DMS114 treated with DMSO at 0.1 percent for 48 hours (cell line): ENCODE measurements at regions not wholly inside any gene's neighbourhood (a gene's known extent, or its start where the extent isn't known, plus 50 kb on each side); places are given as distances from the start of the nearest gene placed in this dataset.

Source experiments
- DNase-seq: peaks from one replicate; lab custom pipeline; 2025; ENCODE audit not compliant: unreplicated experiment; lab: John Stamatoyannopoulos, UW

- DNase-seq, result no peak
Observed at GRCh38 chr14:71687166-71687831, 244.9 kb upstream of the RGS6 start.

- no peak for DNase-seq
Observed at GRCh38 chr14:71688576-71688975, 243.7 kb upstream of the RGS6 start.

- no peak for DNase-seq
Observed at GRCh38 chr14:71690478-71690877, 241.8 kb upstream of the RGS6 start.

GRCh38 chr14:71692496-71692895 lies 239.7 kb upstream of the RGS6 start:
- DNase-seq, result no peak

GRCh38 chr14:71693381-71693780 lies 238.8 kb upstream of the RGS6 start:
- DNase-seq, result no peak

GRCh38 chr14:71694591-71695530 lies 237.4 kb upstream of the RGS6 start:
- no peak for DNase-seq

- DNase-seq, result no peak
Observed at GRCh38 chr14:71695611-71696350, 236.4 kb upstream of the RGS6 start.

- DNase-seq, result no peak
Observed at GRCh38 chr14:71698027-71698426, 234.2 kb upstream of the RGS6 start.

- DNase-seq, result no peak
Observed at GRCh38 chr14:71698673-71699072, 233.6 kb upstream of the RGS6 start.

GRCh38 chr14:71701990-71702389 lies 230.2 kb upstream of the RGS6 start:
- DNase-seq, result no peak

- no peak for DNase-seq
Observed at GRCh38 chr14:71702786-71703185, 229.4 kb upstream of the RGS6 start.

GRCh38 chr14:71703477-71703876 lies 228.8 kb upstream of the RGS6 start:
- DNase-seq, result no peak

- DNase-seq, result no peak
Observed at GRCh38 chr14:71704210-71704609, 228.0 kb upstream of the RGS6 start.

GRCh38 chr14:71705460-71705859 lies 226.8 kb upstream of the RGS6 start:
- no peak for DNase-seq

GRCh38 chr14:71709076-71709475 lies 223.2 kb upstream of the RGS6 start:
- no peak for DNase-seq

- DNase-seq, result no peak
Observed at GRCh38 chr14:71709987-71710386, 222.2 kb upstream of the RGS6 start.

- no peak for DNase-seq
Observed at GRCh38 chr14:71711125-71711524, 221.1 kb upstream of the RGS6 start.

- DNase-seq, result no peak
Observed at GRCh38 chr14:71711619-71712018, 220.6 kb upstream of the RGS6 start.

- no peak for DNase-seq
Observed at GRCh38 chr14:71712478-71712877, 219.8 kb upstream of the RGS6 start.

- no peak for DNase-seq
Observed at GRCh38 chr14:71713016-71713415, 219.2 kb upstream of the RGS6 start.

- no peak for DNase-seq
Observed at GRCh38 chr14:71713451-71713850, 218.8 kb upstream of the RGS6 start.

- no peak for DNase-seq
Observed at GRCh38 chr14:71714225-71714624, 218.0 kb upstream of the RGS6 start.
